Rectal smooth muscle tissue (tissue), 1 donor: ENCODE measurements at regions not wholly inside any gene's neighbourhood (a gene's known extent, or its start where the extent isn't known, plus 50 kb on each side); places are given as distances from the start of the nearest gene placed in this dataset.

Source experiments
- H3K27ac ChIP-seq: one replicate; pipeline ENCODE4 v1.7.0; 2013; ENCODE audit warnings: low read depth, low read length, inconsistent platforms
- H3K27me3 ChIP-seq: one replicate; pipeline ENCODE4 v1.7.0; 2013; ENCODE audit warnings: low read length; ENCODE audit not compliant: control insufficient read depth, insufficient read depth
- H3K36me3 ChIP-seq: one replicate; pipeline ENCODE4 v1.7.0; 2013; ENCODE audit warnings: low read length; ENCODE audit not compliant: control insufficient read depth, insufficient read depth
- H3K4me1 ChIP-seq: one replicate; pipeline ENCODE4 v1.7.0; 2013; ENCODE audit warnings: low read length; ENCODE audit not compliant: control insufficient read depth, insufficient read depth
- H3K4me3 ChIP-seq: one replicate; pipeline ENCODE4 v1.7.0; 2013; ENCODE audit warnings: low read length
- H3K9ac ChIP-seq: one replicate; pipeline ENCODE4 v1.7.0; 2013; ENCODE audit warnings: low read length

- no peak overlapping the region for H3K27ac ChIP-seq
- H3K36me3 ChIP-seq: no peaks in the 10 kb centered on the region
- H3K4me3 ChIP-seq: no peak overlapping the region
- H3K9ac ChIP-seq: no peak overlapping the region
- H3K27me3 ChIP-seq: no peaks in the 10 kb centered on the region
- no peaks in the 10 kb centered on the region for H3K4me1 ChIP-seq
Observed at GRCh38 chr18:24530630-24531111, 70.2 kb downstream of the HRH4 start.

- Histone ChIP-seq H3K27me3 (no peaks in the 10 kb centered on the region), H3K4me3 (no peak overlapping the region)
Observed at GRCh38 chr18:24534271-24534670, 73.8 kb downstream of the HRH4 start.

GRCh38 chr18:24534737-24535136 is 74.3 kb downstream of the HRH4 start:
- Histone ChIP-seq H3K4me3 (no peak overlapping the region), H3K9ac (no peak overlapping the region), H3K27ac (no peak overlapping the region), H3K4me1 (no peaks in the 10 kb centered on the region), H3K36me3 (no peaks in the 10 kb centered on the region), H3K27me3 (no peaks in the 10 kb centered on the region)

More at GRCh38 chr18:24534271-24534670, 73.8 kb downstream of the HRH4 start:
- Histone ChIP-seq H3K4me1 (no peaks in the 10 kb centered on the region), H3K36me3 (no peaks in the 10 kb centered on the region), H3K9ac (no peak overlapping the region), H3K27ac (no peak overlapping the region)

GRCh38 chr18:24535527-24536295 is 75.3 kb downstream of the HRH4 start:
- Histone ChIP-seq H3K4me1 (no peaks in the 10 kb centered on the region), H3K36me3 (no peaks in the 10 kb centered on the region), H3K9ac (no peak overlapping the region), H3K27me3 (no peaks in the 10 kb centered on the region), H3K4me3 (no peak overlapping the region), H3K27ac (no peak overlapping the region)

- Histone ChIP-seq H3K4me1 (no peaks in the 10 kb centered on the region), H3K27ac (no peak overlapping the region), H3K9ac (no peak overlapping the region), H3K4me3 (no peak overlapping the region), H3K36me3 (no peaks in the 10 kb centered on the region), H3K27me3 (no peaks in the 10 kb centered on the region)
Observed at GRCh38 chr18:24536326-24536725, 75.9 kb downstream of the HRH4 start.

GRCh38 chr18:24536834-24537233 is 76.4 kb downstream of the HRH4 start:
- Histone ChIP-seq H3K27me3 (no peaks in the 10 kb centered on the region), H3K27ac (no peak overlapping the region), H3K9ac (no peak overlapping the region), H3K4me3 (no peak overlapping the region), H3K36me3 (no peaks in the 10 kb centered on the region), H3K4me1 (no peaks in the 10 kb centered on the region)

- no peaks in the 10 kb centered on the region for H3K27me3 ChIP-seq
- no peaks in the 10 kb centered on the region for H3K36me3 ChIP-seq
- H3K9ac ChIP-seq: no peak overlapping the region
- no peaks in the 10 kb centered on the region for H3K4me1 ChIP-seq
- H3K27ac ChIP-seq: no peak overlapping the region
- H3K4me3 ChIP-seq: no peak overlapping the region
Observed at GRCh38 chr18:24538414-24539264, 78.2 kb downstream of the HRH4 start.

- H3K9ac ChIP-seq: no peak overlapping the region
- no peaks in the 10 kb centered on the region for H3K4me1 ChIP-seq
- no peak overlapping the region for H3K27ac ChIP-seq
- no peaks in the 10 kb centered on the region for H3K36me3 ChIP-seq
- H3K27me3 ChIP-seq: no peaks in the 10 kb centered on the region
- H3K4me3 ChIP-seq: no peak overlapping the region
Observed at GRCh38 chr18:24539866-24540617, 79.6 kb downstream of the HRH4 start.

- no peak overlapping the region for H3K9ac ChIP-seq
- no peaks in the 10 kb centered on the region for H3K4me1 ChIP-seq
- no peak overlapping the region for H3K4me3 ChIP-seq
- H3K27ac ChIP-seq: no peak overlapping the region
- no peaks in the 10 kb centered on the region for H3K36me3 ChIP-seq
- H3K27me3 ChIP-seq: no peaks in the 10 kb centered on the region
Observed at GRCh38 chr18:24540896-24541295, 80.5 kb downstream of the HRH4 start.

GRCh38 chr18:24543086-24543794 is 82.8 kb downstream of the HRH4 start:
- Histone ChIP-seq H3K36me3 (no peaks in the 10 kb centered on the region), H3K4me1 (no peaks in the 10 kb centered on the region), H3K27me3 (no peaks in the 10 kb centered on the region), H3K27ac (no peak overlapping the region), H3K9ac (no peak overlapping the region), H3K4me3 (no peak overlapping the region)

- Histone ChIP-seq H3K27ac (no peak overlapping the region), H3K9ac (no peak overlapping the region), H3K27me3 (no peaks in the 10 kb centered on the region), H3K4me1 (no peaks in the 10 kb centered on the region), H3K36me3 (no peaks in the 10 kb centered on the region), H3K4me3 (no peak overlapping the region)
Observed at GRCh38 chr18:24543795-24544498, 83.5 kb downstream of the HRH4 start.
